ENCODE measurements at regions not wholly inside any gene's neighbourhood (a gene's known extent, or its start where the extent isn't known, plus 50 kb on each side); places are given as distances from the start of the nearest gene placed in this dataset.
A peak's percentile ranks its signal among the peaks of the same experiment; 100 is the strongest.

- no peak overlapping the region for H3K27ac ChIP-seq
- no peak for DNase-seq (ENCODE audit: low read depth in 1 of 2, low spot score in 2 of 2)
- no peaks in the 10 kb centered on the region for H3K4me1 ChIP-seq (replicated peaks)
- H3K27me3 ChIP-seq (replicated peaks), result no peaks in the 10 kb centered on the region
- peaks cover 7% of the 10 kb centered on the region for H3K9me3 ChIP-seq (replicated peaks)
- no peak overlapping the region for H3K4me3 ChIP-seq
- no peaks in the 10 kb centered on the region for H3K36me3 ChIP-seq
These were observed 746.5 kb upstream of the ZNF608 start for GRCh38 chr5:125492977-125493376.

- Histone ChIP-seq H3K36me3 (no peaks in the 10 kb centered on the region), H3K4me1 (replicated peaks) (no peaks in the 10 kb centered on the region), H3K27ac (no peak overlapping the region), H3K4me3 (no peak overlapping the region), H3K9me3 (replicated peaks) (peaks cover 7% of the 10 kb centered on the region), H3K27me3 (replicated peaks) (no peaks in the 10 kb centered on the region)
- DNase-seq (ENCODE audit: low read depth in 1 of 2, low spot score in 2 of 2), result no peak
These were observed 750.0 kb upstream of the ZNF608 start for GRCh38 chr5:125496393-125496792.

- Histone ChIP-seq H3K4me3 (no peak overlapping the region), H3K27me3 (replicated peaks) (no peaks in the 10 kb centered on the region), H3K4me1 (replicated peaks) (no peaks in the 10 kb centered on the region), H3K9me3 (replicated peaks) (peaks cover 7% of the 10 kb centered on the region), H3K36me3 (no peaks in the 10 kb centered on the region), H3K27ac (no peak overlapping the region)
- DNase-seq (ENCODE audit: low read depth in 1 of 2, low spot score in 2 of 2), result no peak
These were observed 751.2 kb upstream of the ZNF608 start for GRCh38 chr5:125497651-125498050.

- Histone ChIP-seq H3K9me3 (replicated peaks) (no peaks in the 10 kb centered on the region), H3K4me3 (no peak overlapping the region), H3K27ac (no peak overlapping the region), H3K27me3 (replicated peaks) (no peaks in the 10 kb centered on the region), H3K4me1 (replicated peaks) (no peaks in the 10 kb centered on the region), H3K36me3 (no peaks in the 10 kb centered on the region)
- no peak for DNase-seq (ENCODE audit: low read depth in 1 of 2, low spot score in 2 of 2)
These were observed 753.3 kb upstream of the ZNF608 start for GRCh38 chr5:125499636-125500332.

GRCh38 chr5:125501396-125501795 lies 755.0 kb upstream of the ZNF608 start:
- no peaks in the 10 kb centered on the region for H3K27me3 ChIP-seq (replicated peaks)
- no peak overlapping the region for H3K27ac ChIP-seq
- no peak for DNase-seq (ENCODE audit: low read depth in 1 of 2, low spot score in 2 of 2)
- H3K4me1 ChIP-seq (replicated peaks), result no peaks in the 10 kb centered on the region
- H3K4me3 ChIP-seq, result no peak overlapping the region
- H3K9me3 ChIP-seq (replicated peaks), result no peaks in the 10 kb centered on the region
- no peaks in the 10 kb centered on the region for H3K36me3 ChIP-seq

- Histone ChIP-seq H3K4me3 (no peak overlapping the region), H3K9me3 (replicated peaks) (no peaks in the 10 kb centered on the region), H3K4me1 (replicated peaks) (no peaks in the 10 kb centered on the region), H3K27ac (no peak overlapping the region), H3K36me3 (no peaks in the 10 kb centered on the region), H3K27me3 (replicated peaks) (no peaks in the 10 kb centered on the region)
- no peak for DNase-seq (ENCODE audit: low read depth in 1 of 2, low spot score in 2 of 2)
These were observed 757.5 kb upstream of the ZNF608 start for GRCh38 chr5:125503946-125504345.

GRCh38 chr5:125505115-125505514 lies 758.7 kb upstream of the ZNF608 start:
- H3K36me3 ChIP-seq, result no peaks in the 10 kb centered on the region
- H3K27me3 ChIP-seq (replicated peaks), result no peaks in the 10 kb centered on the region
- H3K27ac ChIP-seq, result no peak overlapping the region
- DNase-seq (ENCODE audit: low read depth in 1 of 2, low spot score in 2 of 2), result no peak
- no peak overlapping the region for H3K4me3 ChIP-seq
- H3K4me1 ChIP-seq (replicated peaks), result no peaks in the 10 kb centered on the region
- H3K9me3 ChIP-seq (replicated peaks), result no peaks in the 10 kb centered on the region

GRCh38 chr5:125506124-125506523 lies 759.7 kb upstream of the ZNF608 start:
- DNase-seq (ENCODE audit: low read depth in 1 of 2, low spot score in 2 of 2), result no peak
- H3K9me3 ChIP-seq (replicated peaks), result no peaks in the 10 kb centered on the region
- H3K27me3 ChIP-seq (replicated peaks), result no peaks in the 10 kb centered on the region
- H3K4me3 ChIP-seq, result no peak overlapping the region
- H3K27ac ChIP-seq, result no peak overlapping the region
- H3K36me3 ChIP-seq, result no peaks in the 10 kb centered on the region
- no peaks in the 10 kb centered on the region for H3K4me1 ChIP-seq (replicated peaks)

- DNase-seq (ENCODE audit: low read depth in 1 of 2, low spot score in 2 of 2), result no peak
- Histone ChIP-seq H3K27ac (no peak overlapping the region), H3K9me3 (replicated peaks) (no peaks in the 10 kb centered on the region), H3K27me3 (replicated peaks) (no peaks in the 10 kb centered on the region), H3K4me1 (replicated peaks) (no peaks in the 10 kb centered on the region), H3K4me3 (no peak overlapping the region), H3K36me3 (no peaks in the 10 kb centered on the region)
These were observed 761.8 kb upstream of the ZNF608 start for GRCh38 chr5:125508225-125508624.

GRCh38 chr5:125510651-125511050 lies 764.2 kb upstream of the ZNF608 start:
- H3K4me3 ChIP-seq, result no peak overlapping the region
- DNase-seq (ENCODE audit: low read depth in 1 of 2, low spot score in 2 of 2), result no peak
- H3K27me3 ChIP-seq (replicated peaks), result no peaks in the 10 kb centered on the region
- no peaks in the 10 kb centered on the region for H3K36me3 ChIP-seq
- H3K27ac ChIP-seq, result no peak overlapping the region
- H3K4me1 ChIP-seq (replicated peaks), result no peaks in the 10 kb centered on the region
- H3K9me3 ChIP-seq (replicated peaks), result no peaks in the 10 kb centered on the region

- Histone ChIP-seq H3K27me3 (replicated peaks) (no peaks in the 10 kb centered on the region), H3K4me3 (no peak overlapping the region), H3K4me1 (replicated peaks) (peaks cover 9% of the 10 kb centered on the region), H3K36me3 (no peaks in the 10 kb centered on the region), H3K27ac (no peak overlapping the region), H3K9me3 (replicated peaks) (no peaks in the 10 kb centered on the region)
- DNase-seq (ENCODE audit: low read depth in 1 of 2, low spot score in 2 of 2), result no peak
These were observed 771.6 kb upstream of the ZNF608 start for GRCh38 chr5:125517973-125518550.

- H3K9me3 ChIP-seq (replicated peaks), result no peaks in the 10 kb centered on the region
- H3K36me3 ChIP-seq, result no peaks in the 10 kb centered on the region
- no peak overlapping the region for H3K4me3 ChIP-seq
- no peak for DNase-seq (ENCODE audit: low read depth in 1 of 2, low spot score in 2 of 2)
- H3K27me3 ChIP-seq (replicated peaks), result no peaks in the 10 kb centered on the region
- H3K4me1 ChIP-seq (replicated peaks), result peaks cover 9% of the 10 kb centered on the region
- H3K27ac ChIP-seq, result no peak overlapping the region
These were observed 774.9 kb upstream of the ZNF608 start for GRCh38 chr5:125521289-125521688.

- no peak for DNase-seq (ENCODE audit: low read depth in 1 of 2, low spot score in 2 of 2)
- H3K36me3 ChIP-seq, result no peaks in the 10 kb centered on the region
- H3K27ac ChIP-seq, result no peak overlapping the region
- H3K4me1 ChIP-seq (replicated peaks), result peaks cover 4% of the 10 kb centered on the region; the same call in 1 of the 2 replicates
- no peaks in the 10 kb centered on the region for H3K9me3 ChIP-seq (replicated peaks)
- no peak overlapping the region for H3K4me3 ChIP-seq
- no peaks in the 10 kb centered on the region for H3K27me3 ChIP-seq (replicated peaks)
These were observed 778.9 kb upstream of the ZNF608 start for GRCh38 chr5:125525356-125525755.

GRCh38 chr5:125526966-125527365 lies 780.5 kb upstream of the ZNF608 start:
- Histone ChIP-seq H3K27ac (no peak overlapping the region), H3K27me3 (replicated peaks) (no peaks in the 10 kb centered on the region)

GRCh38 chr5:125528881-125529280 lies 782.4 kb upstream of the ZNF608 start:
- H3K9me3 ChIP-seq (replicated peaks), result no peaks in the 10 kb centered on the region
- DNase-seq (ENCODE audit: low read depth in 1 of 2, low spot score in 2 of 2), result no peak
- H3K4me3 ChIP-seq, result no peak overlapping the region
- no peaks in the 10 kb centered on the region for H3K36me3 ChIP-seq
- peaks cover 4% of the 10 kb centered on the region; the same call in 1 of the 2 replicates for H3K4me1 ChIP-seq (replicated peaks)
- no peaks in the 10 kb centered on the region for H3K27me3 ChIP-seq (replicated peaks)
- no peak overlapping the region for H3K27ac ChIP-seq

More at GRCh38 chr5:125526966-125527365, 780.5 kb upstream of the ZNF608 start:
- H3K4me1 ChIP-seq (replicated peaks), result peaks cover 4% of the 10 kb centered on the region; the same call in 1 of the 2 replicates
- H3K36me3 ChIP-seq, result no peaks in the 10 kb centered on the region
- H3K9me3 ChIP-seq (replicated peaks), result no peaks in the 10 kb centered on the region
- DNase-seq (ENCODE audit: low read depth in 1 of 2, low spot score in 2 of 2), result peak in 1 of 2 experiments; percentile 14
- no peak overlapping the region for H3K4me3 ChIP-seq

Data from SJSA1 (cell line).